Smooth muscle cell (in vitro differentiated cells): ENCODE measurements at regions not wholly inside any gene's neighbourhood (a gene's known extent, or its start where the extent isn't known, plus 50 kb on each side); places are given as distances from the start of the nearest gene placed in this dataset.
A peak's percentile ranks its signal among the peaks of the same experiment; 100 is the strongest.

Source experiments
- DNase-seq: peaks from one replicate; lab custom pipeline; 2025; ENCODE audit not compliant: unreplicated experiment; lab: John Stamatoyannopoulos, UW
- H2AFZ ChIP-seq: fragments of 200-600 bp; sonication (generic); 2 replicates; pipeline ENCODE4 v1.6.0; 2016; ENCODE audit warnings: antibody characterized with exemption, low read depth, mild to moderate bottlenecking
- H3F3A ChIP-seq: fragments of 200-600 bp; sonication (generic); 2 replicates; pipeline ENCODE4 v1.6.0; 2017; ENCODE audit warnings: antibody characterized with exemption, low read depth
- H3K27ac ChIP-seq: fragments of 200-600 bp; sonication (generic); 2 replicates; pipeline ENCODE4 v1.5.1; 2016; ENCODE audit warnings: low read depth, mild to moderate bottlenecking
- H3K27me3 ChIP-seq: fragments of 200-600 bp; sonication (generic); 2 replicates; pipeline ENCODE4 v1.6.1; 2016; ENCODE audit warnings: low read depth, mild to moderate bottlenecking
- H3K36me3 ChIP-seq: fragments of 200-600 bp; sonication (generic); 2 replicates; pipeline ENCODE4 v1.5.1; 2016; ENCODE audit warnings: low read depth
- H3K4me1 ChIP-seq: fragments of 200-600 bp; sonication (generic); 2 replicates; pipeline ENCODE4 v1.5.1; 2016; ENCODE audit warnings: low read depth
- H3K4me2 ChIP-seq: fragments of 200-600 bp; sonication (generic); 2 replicates; pipeline ENCODE4 v1.6.0; 2016; ENCODE audit warnings: mild to moderate bottlenecking
- H3K4me3 ChIP-seq: fragments of 200-600 bp; sonication (generic); 2 replicates; pipeline ENCODE4 v1.5.1; 2016; ENCODE audit warnings: mild to moderate bottlenecking
- H3K79me2 ChIP-seq: fragments of 200-600 bp; sonication (generic); 2 replicates; pipeline ENCODE4 v1.6.0; 2016; ENCODE audit warnings: low read depth, mild to moderate bottlenecking
- H3K9ac ChIP-seq: fragments of 200-600 bp; sonication (generic); 2 replicates; pipeline ENCODE4 v1.6.0; 2016; ENCODE audit warnings: low read depth
- H3K9me3 ChIP-seq: fragments of 200-600 bp; sonication (generic); replicated peaks from 2 replicates; pipeline ENCODE4 v1.5.1; 2016; ENCODE audit warnings: low read depth
- H4K20me1 ChIP-seq: fragments of 200-600 bp; sonication (generic); 2 replicates; pipeline ENCODE4 v1.6.0; 2016; ENCODE audit warnings: low read depth
- WGBS: methylation state at CpG from one replicate; pipeline ENCODE4 v1.1.7; 2016; ENCODE audit warnings: low lambda C conversion rate; 5-methylcytosine and 5-hydroxymethylcytosine counted together
- TF ChIP-seq, protein P1 (sequence below): fragments of 200-600 bp; sonication (generic); IDR thresholded peaks from 2 replicates; pipeline ENCODE4 v1.5.1; 2017; ENCODE audit warnings: borderline replicate concordance, mild to moderate bottlenecking, antibody characterized with exemption; ENCODE audit not compliant: insufficient read depth, poor library complexity, severe bottlenecking

DNA sequence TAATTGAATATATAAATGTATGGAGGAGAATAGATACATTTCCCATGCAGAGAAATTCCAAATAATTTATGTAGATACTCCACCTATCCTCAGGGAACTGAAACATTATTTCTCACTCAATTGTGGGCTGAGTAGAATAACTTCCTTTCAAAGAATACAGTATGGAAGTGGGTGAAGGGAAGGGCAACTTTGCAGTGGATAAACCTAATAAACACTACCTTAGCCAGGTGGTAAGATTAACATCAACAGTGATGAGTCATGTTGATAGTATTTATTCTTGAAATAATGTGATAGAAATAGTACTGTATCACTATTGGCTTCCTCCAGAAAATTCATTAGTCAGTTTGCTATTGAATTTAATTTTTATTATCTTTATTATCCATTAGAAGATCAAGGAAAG, 716.4 kb upstream of the CHAC2 start:
- H3K27me3 ChIP-seq: no peaks in the 10 kb centered on the region
- TF ChIP-seq, protein P1, sequence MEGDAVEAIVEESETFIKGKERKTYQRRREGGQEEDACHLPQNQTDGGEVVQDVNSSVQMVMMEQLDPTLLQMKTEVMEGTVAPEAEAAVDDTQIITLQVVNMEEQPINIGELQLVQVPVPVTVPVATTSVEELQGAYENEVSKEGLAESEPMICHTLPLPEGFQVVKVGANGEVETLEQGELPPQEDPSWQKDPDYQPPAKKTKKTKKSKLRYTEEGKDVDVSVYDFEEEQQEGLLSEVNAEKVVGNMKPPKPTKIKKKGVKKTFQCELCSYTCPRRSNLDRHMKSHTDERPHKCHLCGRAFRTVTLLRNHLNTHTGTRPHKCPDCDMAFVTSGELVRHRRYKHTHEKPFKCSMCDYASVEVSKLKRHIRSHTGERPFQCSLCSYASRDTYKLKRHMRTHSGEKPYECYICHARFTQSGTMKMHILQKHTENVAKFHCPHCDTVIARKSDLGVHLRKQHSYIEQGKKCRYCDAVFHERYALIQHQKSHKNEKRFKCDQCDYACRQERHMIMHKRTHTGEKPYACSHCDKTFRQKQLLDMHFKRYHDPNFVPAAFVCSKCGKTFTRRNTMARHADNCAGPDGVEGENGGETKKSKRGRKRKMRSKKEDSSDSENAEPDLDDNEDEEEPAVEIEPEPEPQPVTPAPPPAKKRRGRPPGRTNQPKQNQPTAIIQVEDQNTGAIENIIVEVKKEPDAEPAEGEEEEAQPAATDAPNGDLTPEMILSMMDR: no peak

DNA sequence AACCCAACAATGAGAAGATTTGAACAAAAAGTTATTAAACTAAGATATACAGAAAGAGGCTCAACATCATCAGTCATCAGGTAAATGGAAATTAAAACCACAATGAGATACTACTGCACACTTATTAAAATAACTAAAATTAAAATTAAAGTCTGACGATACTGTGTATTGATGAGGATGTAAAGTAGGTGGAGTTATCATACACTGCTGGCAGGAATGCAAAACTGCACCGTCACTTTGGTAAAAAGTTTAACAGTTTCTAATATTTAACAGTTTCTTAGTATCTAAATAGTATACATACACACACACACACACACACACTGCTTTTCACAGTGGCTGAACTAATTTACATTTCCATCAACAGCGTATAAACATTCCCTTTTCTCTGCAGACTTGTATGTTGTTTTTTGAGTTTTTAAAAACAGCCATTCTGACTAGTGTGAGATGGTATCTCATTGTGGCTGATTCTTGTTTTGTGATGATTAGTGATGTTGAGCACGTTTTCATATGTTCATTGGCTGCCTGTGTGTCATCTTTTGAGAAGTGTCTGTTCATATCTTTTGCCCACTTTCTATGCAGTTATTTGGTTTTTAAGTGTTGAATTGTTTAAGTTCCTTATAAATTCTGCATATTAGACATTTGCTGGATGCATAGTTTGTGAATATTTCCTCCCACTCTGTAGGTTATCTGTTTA, 726.9 kb upstream of the CHAC2 start:
- DNase-seq: no peak
- Histone ChIP-seq H2AFZ (no peak overlapping the region), H3K79me2 (no peaks in the 10 kb centered on the region), H3F3A (no peaks in the 10 kb centered on the region), H3K27me3 (no peaks in the 10 kb centered on the region), H4K20me1 (no peaks in the 10 kb centered on the region), H3K27ac (no peak overlapping the region), H3K9me3 (no peaks in the 10 kb centered on the region), H3K36me3 (no peaks in the 10 kb centered on the region), H3K4me2 (no peak overlapping the region), H3K4me1 (no peaks in the 10 kb centered on the region), H3K9ac (no peak overlapping the region), H3K4me3 (no peak overlapping the region)
- TF ChIP-seq, protein P1: peak; percentile 35
- 73% methylated on average over 4 of the region's 4 CpGs for WGBS

More for the DNA sequence above, 716.4 kb upstream of the CHAC2 start:
- no peak overlapping the region for H3K4me3 ChIP-seq
- H2AFZ ChIP-seq: no peak overlapping the region
- H3K36me3 ChIP-seq: no peaks in the 10 kb centered on the region
- H4K20me1 ChIP-seq: no peaks in the 10 kb centered on the region
- H3K79me2 ChIP-seq: no peaks in the 10 kb centered on the region
- H3K9me3 ChIP-seq: no peaks in the 10 kb centered on the region
- H3K4me1 ChIP-seq: no peaks in the 10 kb centered on the region
- no peak for DNase-seq
- no peak overlapping the region for H3K4me2 ChIP-seq
- H3K27ac ChIP-seq: no peak overlapping the region
- no peak overlapping the region for H3K9ac ChIP-seq
- H3F3A ChIP-seq: no peaks in the 10 kb centered on the region

GRCh38 chr2:53036196-53036595, 731.4 kb upstream of the CHAC2 start:
- no peak overlapping the region for H3K4me3 ChIP-seq
- H3F3A ChIP-seq: no peaks in the 10 kb centered on the region
- 70% methylated on average over 1 of the region's 1 CpG for WGBS
- H3K4me1 ChIP-seq: no peaks in the 10 kb centered on the region
- TF ChIP-seq, protein P1: no peak
- H3K27me3 ChIP-seq: no peaks in the 10 kb centered on the region
- H3K9ac ChIP-seq: no peak overlapping the region
- DNase-seq: no peak
- no peaks in the 10 kb centered on the region for H3K9me3 ChIP-seq
- no peak overlapping the region for H2AFZ ChIP-seq
- H3K79me2 ChIP-seq: no peaks in the 10 kb centered on the region
- no peaks in the 10 kb centered on the region for H3K36me3 ChIP-seq
- no peak overlapping the region for H3K4me2 ChIP-seq
- no peak overlapping the region for H3K27ac ChIP-seq
- no peaks in the 10 kb centered on the region for H4K20me1 ChIP-seq

GRCh38 chr2:53035153-53035552, 732.5 kb upstream of the CHAC2 start:
- TF ChIP-seq, protein P1: no peak
- DNase-seq: no peak
- no peak overlapping the region for H3K4me2 ChIP-seq

More at GRCh38 chr2:53035153-53035552, 732.5 kb upstream of the CHAC2 start:
- Histone ChIP-seq H3K9ac (no peak overlapping the region), H4K20me1 (no peaks in the 10 kb centered on the region), H3K79me2 (no peaks in the 10 kb centered on the region), H3F3A (no peaks in the 10 kb centered on the region), H3K4me1 (no peaks in the 10 kb centered on the region), H3K4me3 (no peak overlapping the region), H2AFZ (no peak overlapping the region), H3K27ac (no peak overlapping the region), H3K27me3 (no peaks in the 10 kb centered on the region), H3K36me3 (no peaks in the 10 kb centered on the region), H3K9me3 (no peaks in the 10 kb centered on the region)
- WGBS: 74% methylated on average over 1 of the region's 1 CpG
